HCT116 (cell line): ENCODE measurements at regions not wholly inside any gene's neighbourhood (a gene's known extent, or its start where the extent isn't known, plus 50 kb on each side); places are given as distances from the start of the nearest gene placed in this dataset.

Experiments used
- EZH2 ChIP-seq: fragments of 200-600 bp; sonication (generic); IDR thresholded peaks from 2 replicates; pipeline ENCODE4 v1.6.1; 2017; ENCODE audit warnings: antibody characterized with exemption, mixed run types
- POLR2A ChIP-seq: IDR thresholded peaks from 2 replicates; pipeline ENCODE4 v1.7.0; 2011; ENCODE audit warnings: borderline replicate concordance; ENCODE audit not compliant: insufficient read depth, insufficient read length; ENCODE audit errors: extremely low read depth
- POLR2AphosphoS5 ChIP-seq: IDR thresholded peaks from 2 replicates; pipeline ENCODE4 v1.6.1; 2011; ENCODE audit warnings: mild to moderate bottlenecking, low read depth, low read length, moderate library complexity
- RAD21 ChIP-seq: IDR thresholded peaks from 2 replicates; pipeline ENCODE4 v1.6.1; 2012; ENCODE audit warnings: low read depth, mild to moderate bottlenecking
- SP1 ChIP-seq: IDR thresholded peaks from 2 replicates; pipeline ENCODE4 v1.6.1; 2012; ENCODE audit warnings: low read depth
- ZNF274 ChIP-seq: fragments of 200-500 bp; sonication (Bioruptor generic); IDR thresholded peaks from 2 replicates; pipeline ENCODE4 v1.6.1; 2014; ENCODE audit warnings: mild to moderate bottlenecking, low read depth, low read length, inconsistent platforms
- TF ChIP-seq, protein P1 (sequence below), 3 experiments: fragments of 200-600 bp in 1 of 3; sonication (generic) in 1 of 3; IDR thresholded peaks in 2 of 3; conservative IDR thresholded peaks in 1 of 3; 2 replicates each; pipeline ENCODE4 v1.5.1; 2012 to 2017; ENCODE audit warnings: low read depth in 2 of 3, low read length in 2 of 3, antibody characterized with exemption in 1 of 3, borderline replicate concordance in 1 of 3, control low read depth in 1 of 3, mild to moderate bottlenecking in 1 of 3, mixed read lengths in 1 of 3, mixed run types in 1 of 3, moderate library complexity in 1 of 3; ENCODE audit not compliant: insufficient read depth in 1 of 3
- TF ChIP-seq, protein P2 (sequence below): IDR thresholded peaks from 2 replicates; pipeline ENCODE4 v1.6.1; 2012
- TF ChIP-seq, protein P3 (sequence below): IDR thresholded peaks from 2 replicates; pipeline ENCODE4 v1.6.1; 2012; ENCODE audit warnings: low read depth
- TF ChIP-seq, protein P4 (sequence below): IDR thresholded peaks from 2 replicates; pipeline ENCODE4 v1.6.1; 2012

DNA sequence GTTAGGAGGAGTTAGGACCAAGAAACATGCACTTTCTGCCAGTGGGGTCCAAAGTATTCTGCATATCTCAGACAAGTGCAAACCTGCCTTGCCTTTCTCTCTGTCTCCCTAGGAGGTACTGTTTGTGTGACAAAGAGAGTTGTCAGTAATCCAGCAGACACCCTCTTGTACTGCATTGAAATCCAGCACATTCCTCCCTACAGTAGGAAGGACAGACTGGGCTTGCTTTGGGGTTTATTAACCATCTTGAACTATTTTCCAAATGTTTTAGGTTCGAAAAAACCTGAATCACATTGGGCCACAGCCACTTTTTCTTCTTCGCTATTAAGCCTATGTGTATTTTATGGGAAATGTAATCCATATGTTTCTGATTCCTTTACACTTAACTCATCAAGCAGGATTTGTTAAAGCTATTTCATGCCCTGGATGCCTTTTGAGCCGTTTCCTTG lies 204.2 kb upstream of the KCNJ16 start:
- TF ChIP-seq, protein P1, sequence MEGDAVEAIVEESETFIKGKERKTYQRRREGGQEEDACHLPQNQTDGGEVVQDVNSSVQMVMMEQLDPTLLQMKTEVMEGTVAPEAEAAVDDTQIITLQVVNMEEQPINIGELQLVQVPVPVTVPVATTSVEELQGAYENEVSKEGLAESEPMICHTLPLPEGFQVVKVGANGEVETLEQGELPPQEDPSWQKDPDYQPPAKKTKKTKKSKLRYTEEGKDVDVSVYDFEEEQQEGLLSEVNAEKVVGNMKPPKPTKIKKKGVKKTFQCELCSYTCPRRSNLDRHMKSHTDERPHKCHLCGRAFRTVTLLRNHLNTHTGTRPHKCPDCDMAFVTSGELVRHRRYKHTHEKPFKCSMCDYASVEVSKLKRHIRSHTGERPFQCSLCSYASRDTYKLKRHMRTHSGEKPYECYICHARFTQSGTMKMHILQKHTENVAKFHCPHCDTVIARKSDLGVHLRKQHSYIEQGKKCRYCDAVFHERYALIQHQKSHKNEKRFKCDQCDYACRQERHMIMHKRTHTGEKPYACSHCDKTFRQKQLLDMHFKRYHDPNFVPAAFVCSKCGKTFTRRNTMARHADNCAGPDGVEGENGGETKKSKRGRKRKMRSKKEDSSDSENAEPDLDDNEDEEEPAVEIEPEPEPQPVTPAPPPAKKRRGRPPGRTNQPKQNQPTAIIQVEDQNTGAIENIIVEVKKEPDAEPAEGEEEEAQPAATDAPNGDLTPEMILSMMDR (IDR thresholded peaks at IDR 0.05 in 2 of 3, conservative IDR thresholded peaks at IDR 0.05 in 1 of 3; ENCODE audit: borderline replicate concordance in 1 of 3, insufficient read depth in 1 of 3, low read depth in 2 of 3, low read length in 2 of 3) = no peak
- no peak for TF ChIP-seq EZH2
- no peak for TF ChIP-seq POLR2AphosphoS5
- no peak for TF ChIP-seq POLR2A
- TF ChIP-seq, protein P2, sequence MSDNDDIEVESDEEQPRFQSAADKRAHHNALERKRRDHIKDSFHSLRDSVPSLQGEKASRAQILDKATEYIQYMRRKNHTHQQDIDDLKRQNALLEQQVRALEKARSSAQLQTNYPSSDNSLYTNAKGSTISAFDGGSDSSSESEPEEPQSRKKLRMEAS = no peak
- TF ChIP-seq, protein P3, sequence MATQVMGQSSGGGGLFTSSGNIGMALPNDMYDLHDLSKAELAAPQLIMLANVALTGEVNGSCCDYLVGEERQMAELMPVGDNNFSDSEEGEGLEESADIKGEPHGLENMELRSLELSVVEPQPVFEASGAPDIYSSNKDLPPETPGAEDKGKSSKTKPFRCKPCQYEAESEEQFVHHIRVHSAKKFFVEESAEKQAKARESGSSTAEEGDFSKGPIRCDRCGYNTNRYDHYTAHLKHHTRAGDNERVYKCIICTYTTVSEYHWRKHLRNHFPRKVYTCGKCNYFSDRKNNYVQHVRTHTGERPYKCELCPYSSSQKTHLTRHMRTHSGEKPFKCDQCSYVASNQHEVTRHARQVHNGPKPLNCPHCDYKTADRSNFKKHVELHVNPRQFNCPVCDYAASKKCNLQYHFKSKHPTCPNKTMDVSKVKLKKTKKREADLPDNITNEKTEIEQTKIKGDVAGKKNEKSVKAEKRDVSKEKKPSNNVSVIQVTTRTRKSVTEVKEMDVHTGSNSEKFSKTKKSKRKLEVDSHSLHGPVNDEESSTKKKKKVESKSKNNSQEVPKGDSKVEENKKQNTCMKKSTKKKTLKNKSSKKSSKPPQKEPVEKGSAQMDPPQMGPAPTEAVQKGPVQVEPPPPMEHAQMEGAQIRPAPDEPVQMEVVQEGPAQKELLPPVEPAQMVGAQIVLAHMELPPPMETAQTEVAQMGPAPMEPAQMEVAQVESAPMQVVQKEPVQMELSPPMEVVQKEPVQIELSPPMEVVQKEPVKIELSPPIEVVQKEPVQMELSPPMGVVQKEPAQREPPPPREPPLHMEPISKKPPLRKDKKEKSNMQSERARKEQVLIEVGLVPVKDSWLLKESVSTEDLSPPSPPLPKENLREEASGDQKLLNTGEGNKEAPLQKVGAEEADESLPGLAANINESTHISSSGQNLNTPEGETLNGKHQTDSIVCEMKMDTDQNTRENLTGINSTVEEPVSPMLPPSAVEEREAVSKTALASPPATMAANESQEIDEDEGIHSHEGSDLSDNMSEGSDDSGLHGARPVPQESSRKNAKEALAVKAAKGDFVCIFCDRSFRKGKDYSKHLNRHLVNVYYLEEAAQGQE = no peak
- TF ChIP-seq RAD21 = no peak
- TF ChIP-seq, protein P4, sequence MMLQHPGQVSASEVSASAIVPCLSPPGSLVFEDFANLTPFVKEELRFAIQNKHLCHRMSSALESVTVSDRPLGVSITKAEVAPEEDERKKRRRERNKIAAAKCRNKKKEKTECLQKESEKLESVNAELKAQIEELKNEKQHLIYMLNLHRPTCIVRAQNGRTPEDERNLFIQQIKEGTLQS = no peak
- no peak for TF ChIP-seq SP1
- no peak for TF ChIP-seq ZNF274
